Neuronal stem cell (in vitro differentiated cells): ENCODE measurements at regions not wholly inside any gene's neighbourhood (a gene's known extent, or its start where the extent isn't known, plus 50 kb on each side); places are given as distances from the start of the nearest gene placed in this dataset.
"Not testable (repeated sequence)": the region's sequence is repeated elsewhere in the genome, so short reads cannot be mapped to it uniquely, and the experiment has no call there.

Source experiments
- DNase-seq: peaks from one replicate; pipeline ENCODE4 v3.0.0-alpha.2; 2013; ENCODE audit warnings: low spot score
- H2AFZ ChIP-seq: one replicate; pipeline ENCODE4 v1.6.1; 2013; ENCODE audit warnings: mild to moderate bottlenecking, low read length, inconsistent platforms
- H2AK5ac ChIP-seq: 2 replicates; pipeline ENCODE4 v1.6.1; 2013; ENCODE audit warnings: low read depth, mild to moderate bottlenecking, inconsistent platforms, low read length, moderate library complexity, mixed read lengths
- H2BK120ac ChIP-seq: 2 replicates; pipeline ENCODE4 v1.6.1; 2013; ENCODE audit warnings: low read depth, mild to moderate bottlenecking, inconsistent platforms, low read length, moderate library complexity, mixed read lengths
- H2BK12ac ChIP-seq: one replicate; pipeline ENCODE4 v1.6.1; 2013; ENCODE audit warnings: low read length, inconsistent platforms
- H2BK15ac ChIP-seq: 2 replicates; pipeline ENCODE4 v1.6.1; 2013; ENCODE audit warnings: mild to moderate bottlenecking, low read length, inconsistent platforms, mixed read lengths
- H2BK5ac ChIP-seq: one replicate; pipeline ENCODE4 v1.6.1; 2013; ENCODE audit warnings: inconsistent platforms, mild to moderate bottlenecking, low read length, moderate library complexity
- H3K14ac ChIP-seq: one replicate; pipeline ENCODE4 v1.6.1; 2013; ENCODE audit warnings: low read length, inconsistent platforms
- H3K18ac ChIP-seq: 2 replicates; pipeline ENCODE4 v1.6.1; 2013; ENCODE audit warnings: low read length, inconsistent platforms
- H3K23ac ChIP-seq: 2 replicates; pipeline ENCODE4 v1.6.1; 2013; ENCODE audit warnings: low read depth, mild to moderate bottlenecking, mixed read lengths, low read length, inconsistent platforms; ENCODE audit not compliant: poor library complexity
- H3K27ac ChIP-seq: replicated peaks from 3 replicates; pipeline ENCODE4 v1.5.1; 2013; ENCODE audit warnings: low read length, inconsistent platforms
- H3K27me3 ChIP-seq, 3 experiments: 2 replicates each; pipeline ENCODE4 v1.6.1; 2013; ENCODE audit warnings: low read length in 3 of 3, mild to moderate bottlenecking in 2 of 3, inconsistent platforms in 1 of 3, low read depth in 1 of 3, mixed read lengths in 1 of 3, moderate library complexity in 1 of 3; ENCODE audit not compliant: control insufficient read depth in 3 of 3, insufficient read depth in 3 of 3
- H3K36me3 ChIP-seq, 2 donors: replicated peaks in 1 of 2; 2 replicates each; pipeline ENCODE4 v1.6.1; 2013; ENCODE audit warnings: low read length in 2 of 2; ENCODE audit not compliant: control insufficient read depth in 2 of 2, insufficient read depth in 2 of 2
- H3K4ac ChIP-seq: 2 replicates; pipeline ENCODE4 v1.6.1; 2013; ENCODE audit warnings: inconsistent platforms, mild to moderate bottlenecking, low read length, moderate library complexity
- H3K4me1 ChIP-seq, 2 donors: 1 replicate in 1 of 2; 2 replicates in 1 of 2; pipeline ENCODE4 v1.6.1; 2013; ENCODE audit warnings: low read length in 2 of 2, low read depth in 1 of 2; ENCODE audit not compliant: control insufficient read depth in 2 of 2, insufficient read depth in 1 of 2
- H3K4me2 ChIP-seq: one replicate; pipeline ENCODE4 v1.6.1; 2013; ENCODE audit warnings: mild to moderate bottlenecking, low read length, inconsistent platforms; ENCODE audit not compliant: insufficient read depth, poor library complexity, severe bottlenecking
- H3K4me3 ChIP-seq, 2 donors: 2 replicates each; pipeline ENCODE4 v1.5.1; 2013; ENCODE audit warnings: low read length in 2 of 2, mild to moderate bottlenecking in 2 of 2, inconsistent platforms in 1 of 2, moderate library complexity in 1 of 2
- H3K79me1 ChIP-seq: one replicate; pipeline ENCODE4 v1.6.1; 2013; ENCODE audit warnings: low read depth, mild to moderate bottlenecking, inconsistent platforms, low read length, moderate library complexity
- H3K9ac ChIP-seq: one replicate; pipeline ENCODE4 v1.6.1; 2013; ENCODE audit warnings: mild to moderate bottlenecking, low read depth, low read length, inconsistent platforms; ENCODE audit not compliant: poor library complexity
- H3K9me3 ChIP-seq, 2 donors: replicated peaks in 1 of 2; 2 replicates each; pipeline versions ENCODE3 to v1.6.1; 2013; ENCODE audit warnings: low read length in 2 of 2, mild to moderate bottlenecking in 2 of 2, inconsistent platforms in 1 of 2, low read depth in 1 of 2, mixed read lengths in 1 of 2, moderate library complexity in 1 of 2; ENCODE audit not compliant: control insufficient read depth in 2 of 2, insufficient read depth in 1 of 2
- H4K8ac ChIP-seq: one replicate; pipeline ENCODE4 v1.6.1; 2013; ENCODE audit warnings: low read depth, mild to moderate bottlenecking, inconsistent platforms, low read length, moderate library complexity
- H4K91ac ChIP-seq: one replicate; pipeline ENCODE4 v1.6.1; 2013; ENCODE audit warnings: low read length, low read depth, mild to moderate bottlenecking, inconsistent platforms; ENCODE audit not compliant: poor library complexity
- WGBS, 2 donors: extraction: QIAGEN DNeasy Blood & Tissue Kit; methylation state at CpG; one replicate each; pipeline ENCODE4 v1.1.7; 2013; ENCODE audit warnings: missing lambda C conversion rate in 2 of 2, mixed read lengths in 1 of 2; ENCODE audit not compliant: insufficient read length in 2 of 2, insufficient replicate concordance in 1 of 2; ENCODE audit errors: extremely low coverage in 2 of 2; 5-methylcytosine and 5-hydroxymethylcytosine counted together

- H3K36me3 ChIP-seq, H3K27ac ChIP-seq, H4K8ac ChIP-seq, DNase-seq, H3K27me3 ChIP-seq, H3K4me1 ChIP-seq, H3K9ac ChIP-seq, H3K9me3 ChIP-seq, H2BK120ac ChIP-seq, H3K79me1 ChIP-seq, H3K18ac ChIP-seq, H2AK5ac ChIP-seq, H2BK5ac ChIP-seq, H4K91ac ChIP-seq, H3K14ac ChIP-seq, H2BK15ac ChIP-seq, H2AFZ ChIP-seq, H2BK12ac ChIP-seq, H3K4me3 ChIP-seq, H3K23ac ChIP-seq, H3K4me2 ChIP-seq, H3K4ac ChIP-seq: not testable (repeated sequence)
- WGBS, 2 donors: no CpG with 5 or more reads among the region's 23 CpGs
Observed at GRCh38 chr3:162411556-162411955, 914.9 kb downstream of the OTOL1 start.

GRCh38 chr3:162421721-162422120 lies 925.1 kb downstream of the OTOL1 start:
- H2BK120ac ChIP-seq: no peak overlapping the region
- H2BK5ac ChIP-seq: no peak overlapping the region
- H3K4me3 ChIP-seq: no peak overlapping the region
- H3K14ac ChIP-seq: no peak overlapping the region
- no peak overlapping the region for H4K8ac ChIP-seq
- H2AK5ac ChIP-seq: no peak overlapping the region
- H3K36me3 ChIP-seq: no peaks in the 10 kb centered on the region
- H3K4me1 ChIP-seq: no peaks in the 10 kb centered on the region
- no peak overlapping the region for H3K4ac ChIP-seq
- no peaks in the 10 kb centered on the region for H3K79me1 ChIP-seq
- H3K27ac ChIP-seq: no peak overlapping the region
- H3K27me3 ChIP-seq: no peaks in the 10 kb centered on the region
- no peak overlapping the region for H2BK15ac ChIP-seq
- no peak overlapping the region for H3K23ac ChIP-seq
- H3K9ac ChIP-seq: no peak overlapping the region
- no peaks in the 10 kb centered on the region for H3K9me3 ChIP-seq
- H2BK12ac ChIP-seq: no peak overlapping the region
- no peak for DNase-seq
- no peak overlapping the region for H2AFZ ChIP-seq
- no peak overlapping the region for H3K4me2 ChIP-seq
- no peak overlapping the region for H3K18ac ChIP-seq
- no peak overlapping the region for H4K91ac ChIP-seq

- H4K8ac ChIP-seq: no peak overlapping the region
- H3K4me2 ChIP-seq: no peak overlapping the region
- DNase-seq: no peak
- no peak overlapping the region for H2BK15ac ChIP-seq
- no peaks in the 10 kb centered on the region for H3K4me1 ChIP-seq
- H3K36me3 ChIP-seq: no peaks in the 10 kb centered on the region
- no peak overlapping the region for H2AFZ ChIP-seq
- no peak overlapping the region for H3K18ac ChIP-seq
- no peaks in the 10 kb centered on the region for H3K27me3 ChIP-seq
- no peak overlapping the region for H2AK5ac ChIP-seq
- no peak overlapping the region for H2BK12ac ChIP-seq
- no peak overlapping the region for H2BK120ac ChIP-seq
- no peak overlapping the region for H3K4ac ChIP-seq
- no peak overlapping the region for H3K27ac ChIP-seq
- no peak overlapping the region for H3K4me3 ChIP-seq
- H3K9ac ChIP-seq: no peak overlapping the region
- H3K23ac ChIP-seq: no peak overlapping the region
- no peak overlapping the region for H4K91ac ChIP-seq
- no CpG with 5 or more reads among the region's 2 CpGs for WGBS, 2 donors
- H3K14ac ChIP-seq: no peak overlapping the region
- H2BK5ac ChIP-seq: no peak overlapping the region
- H3K9me3 ChIP-seq: peaks cover 0 to 4% of the 10 kb centered on the region in 2 donors
- no peaks in the 10 kb centered on the region for H3K79me1 ChIP-seq
Observed at GRCh38 chr3:162428192-162428591, 931.6 kb downstream of the OTOL1 start.

GRCh38 chr3:162435750-162436149 lies 939.1 kb downstream of the OTOL1 start:
- Histone ChIP-seq H3K9ac (no peak overlapping the region), H3K9me3 (peaks cover 0 to 9% of the 10 kb centered on the region in 2 donors), H3K4me1 (no peaks in the 10 kb centered on the region), H4K8ac (no peak overlapping the region), H2BK120ac (no peak overlapping the region), H2BK5ac (no peak overlapping the region), H3K79me1 (no peaks in the 10 kb centered on the region), H3K14ac (no peak overlapping the region), H4K91ac (no peak overlapping the region), H3K23ac (no peak overlapping the region), H3K18ac (no peak overlapping the region), H2BK15ac (no peak overlapping the region), H3K27ac (no peak overlapping the region), H3K4ac (no peak overlapping the region), H3K27me3 (no peaks in the 10 kb centered on the region), H2BK12ac (no peak overlapping the region), H2AK5ac (no peak overlapping the region), H3K36me3 (no peaks in the 10 kb centered on the region), H3K4me3 (no peak overlapping the region), H3K4me2 (no peak overlapping the region), H2AFZ (no peak overlapping the region)
- DNase-seq: no peak
- WGBS, 2 donors: no CpG with 5 or more reads among the region's 1 CpG
